AG09309 (cell line): ENCODE measurements at regions not wholly inside any gene's neighbourhood (a gene's known extent, or its start where the extent isn't known, plus 50 kb on each side); places are given as distances from the start of the nearest gene placed in this dataset.
"Not testable (repeated sequence)": the region's sequence is repeated elsewhere in the genome, so short reads cannot be mapped to it uniquely, and the experiment has no call there.

Experiments used
- DNase-seq: peaks from one replicate; pipeline ENCODE4 v3.0.0-alpha.2; 2010; ENCODE audit warnings: low read depth
- H3K4me3 ChIP-seq: 2 replicates; pipeline ENCODE4 v1.5.1; 2011; ENCODE audit warnings: mild to moderate bottlenecking, low read depth, low read length, moderate library complexity; ENCODE audit not compliant: control insufficient read depth
- TF ChIP-seq, protein P1 (sequence below): IDR thresholded peaks from 2 replicates; pipeline ENCODE4 v1.5.1; 2011; ENCODE audit warnings: mild to moderate bottlenecking, low read depth, low read length, inconsistent platforms; ENCODE audit not compliant: insufficient read depth, control insufficient read depth; ENCODE audit errors: missing control alignments

- H3K4me3 ChIP-seq = no peak overlapping the region
- TF ChIP-seq, protein P1, sequence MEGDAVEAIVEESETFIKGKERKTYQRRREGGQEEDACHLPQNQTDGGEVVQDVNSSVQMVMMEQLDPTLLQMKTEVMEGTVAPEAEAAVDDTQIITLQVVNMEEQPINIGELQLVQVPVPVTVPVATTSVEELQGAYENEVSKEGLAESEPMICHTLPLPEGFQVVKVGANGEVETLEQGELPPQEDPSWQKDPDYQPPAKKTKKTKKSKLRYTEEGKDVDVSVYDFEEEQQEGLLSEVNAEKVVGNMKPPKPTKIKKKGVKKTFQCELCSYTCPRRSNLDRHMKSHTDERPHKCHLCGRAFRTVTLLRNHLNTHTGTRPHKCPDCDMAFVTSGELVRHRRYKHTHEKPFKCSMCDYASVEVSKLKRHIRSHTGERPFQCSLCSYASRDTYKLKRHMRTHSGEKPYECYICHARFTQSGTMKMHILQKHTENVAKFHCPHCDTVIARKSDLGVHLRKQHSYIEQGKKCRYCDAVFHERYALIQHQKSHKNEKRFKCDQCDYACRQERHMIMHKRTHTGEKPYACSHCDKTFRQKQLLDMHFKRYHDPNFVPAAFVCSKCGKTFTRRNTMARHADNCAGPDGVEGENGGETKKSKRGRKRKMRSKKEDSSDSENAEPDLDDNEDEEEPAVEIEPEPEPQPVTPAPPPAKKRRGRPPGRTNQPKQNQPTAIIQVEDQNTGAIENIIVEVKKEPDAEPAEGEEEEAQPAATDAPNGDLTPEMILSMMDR = no peak
- DNase-seq = no peak
Observed at GRCh38 chr20:12744037-12744436, 264.7 kb upstream of the SPTLC3 start.

DNA sequence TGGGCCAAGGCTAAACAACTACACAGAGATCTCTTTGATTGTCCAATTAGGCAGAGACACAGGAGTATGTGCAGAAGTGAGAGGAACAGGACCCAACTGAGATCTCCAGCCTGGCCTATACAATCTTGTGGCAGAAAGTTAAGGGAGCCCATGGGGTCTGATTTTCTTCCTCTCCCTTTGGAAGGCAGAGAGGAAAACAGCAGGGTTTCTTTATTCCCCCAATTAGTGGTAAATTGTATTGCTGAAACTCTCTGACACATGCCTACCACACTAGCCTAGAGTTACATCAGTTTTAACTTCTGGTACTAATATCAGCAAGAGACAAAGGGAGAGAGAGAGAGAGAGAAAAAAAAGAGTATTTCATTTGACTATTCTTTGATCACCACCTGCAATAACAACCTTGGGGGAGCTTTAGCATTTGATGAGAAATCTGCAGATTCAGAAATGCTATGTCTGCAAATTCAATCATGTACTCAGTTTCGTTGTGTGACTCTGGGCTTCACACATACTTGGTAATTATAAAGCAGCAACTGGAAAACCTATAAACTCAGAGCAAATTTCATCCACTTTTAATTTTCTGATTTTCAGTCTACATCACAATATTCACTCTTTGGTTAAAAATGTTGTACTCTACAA lies 260.3 kb upstream of the SPTLC3 start:
- DNase-seq = no peak
- no peak overlapping the region for H3K4me3 ChIP-seq
- TF ChIP-seq, protein P1 = no peak

- H3K4me3 ChIP-seq = no peak overlapping the region
- TF ChIP-seq, protein P1 = no peak
- DNase-seq = no peak
Observed at GRCh38 chr20:12750221-12750620, 258.6 kb upstream of the SPTLC3 start.

DNA sequence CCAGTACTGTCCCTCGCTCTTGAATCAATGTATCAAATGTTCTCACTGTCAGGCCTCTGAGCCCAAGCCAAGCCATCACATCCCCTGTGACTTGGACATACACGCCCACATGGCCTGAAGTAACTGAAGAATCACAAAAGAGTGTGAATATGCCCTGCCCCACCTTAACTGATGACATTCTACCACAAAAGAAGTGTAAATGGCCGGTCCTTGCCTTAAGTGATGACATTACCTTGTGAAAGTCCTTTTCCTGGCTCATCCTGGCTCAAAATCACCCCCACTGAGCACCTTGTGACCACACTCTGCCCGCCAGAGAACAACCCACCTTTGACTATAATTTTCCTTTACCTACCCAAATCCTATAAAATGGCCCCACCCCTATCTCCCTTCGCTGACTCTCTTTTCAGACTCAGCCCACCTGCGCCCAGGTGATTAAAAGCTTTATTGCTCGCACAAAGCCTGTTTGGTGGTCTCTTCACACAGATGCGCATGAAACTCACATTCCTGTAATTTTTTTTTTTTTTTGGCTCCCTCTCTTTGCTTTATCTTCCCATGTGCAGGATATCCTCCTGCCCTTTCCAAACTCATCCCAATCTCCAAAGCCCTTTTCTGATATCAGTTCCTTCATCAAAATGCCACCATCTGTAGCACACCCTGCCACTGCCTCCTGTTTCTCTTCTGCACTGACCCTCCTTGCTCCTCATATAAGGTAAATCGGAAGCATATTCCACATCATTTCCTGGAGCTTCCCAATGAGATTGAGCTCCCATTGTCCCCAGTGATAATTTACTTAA lies 255.7 kb upstream of the SPTLC3 start:
- not testable (repeated sequence) for DNase-seq, H3K4me3 ChIP-seq

- H3K4me3 ChIP-seq = not testable (repeated sequence)
Observed at GRCh38 chr20:12753742-12754141, 255.0 kb upstream of the SPTLC3 start.

DNA sequence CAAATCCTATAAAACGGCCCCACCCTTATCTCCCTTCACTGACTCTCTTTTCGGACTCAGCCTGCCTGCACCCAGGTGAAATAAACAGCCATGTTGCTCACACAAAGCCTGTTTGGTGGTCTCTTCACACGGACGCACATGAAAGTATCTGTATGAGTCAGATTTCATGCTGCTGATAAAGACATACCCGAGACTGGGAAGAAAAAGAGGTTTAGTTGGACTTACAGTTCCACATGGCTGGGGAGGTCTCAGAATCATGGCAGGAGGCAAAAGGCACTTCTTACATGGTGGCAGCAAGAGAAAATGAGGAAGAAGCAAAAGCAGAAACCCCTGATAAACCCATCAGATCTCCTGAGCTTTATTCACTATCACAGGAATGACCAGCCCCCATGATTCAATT lies 249.3 kb upstream of the SPTLC3 start:
- H3K4me3 ChIP-seq = not testable (repeated sequence)

More at GRCh38 chr20:12753742-12754141, 255.0 kb upstream of the SPTLC3 start:
- DNase-seq = not testable (repeated sequence)

GRCh38 chr20:12762725-12763124 lies 246.0 kb upstream of the SPTLC3 start:
- TF ChIP-seq, protein P1 = no peak
- H3K4me3 ChIP-seq = no peak overlapping the region
- no peak for DNase-seq

More for the DNA sequence above, 249.3 kb upstream of the SPTLC3 start:
- DNase-seq = not testable (repeated sequence)

- TF ChIP-seq, protein P1 = no peak
- no peak overlapping the region for H3K4me3 ChIP-seq
- no peak for DNase-seq
Observed at GRCh38 chr20:12763406-12763805, 245.4 kb upstream of the SPTLC3 start.
